Gastroesophageal sphincter (tissue), 4 donors: ENCODE measurements at regions not wholly inside any gene's neighbourhood (a gene's known extent, or its start where the extent isn't known, plus 50 kb on each side); places are given as distances from the start of the nearest gene placed in this dataset.
"Not testable (repeated sequence)": the region's sequence is repeated elsewhere in the genome, so short reads cannot be mapped to it uniquely, and the experiment has no call there.

Experiments used
- ATAC-seq: fragments of 150-250 bp; one replicate; pipeline ENCODE4 v1.9.1; 2016; ENCODE audit warnings: mild to moderate bottlenecking, moderate library complexity
- H3K27ac ChIP-seq, 4 donors: fragments of 200-600 bp; sonication (generic) in 3 of 4; 1 replicate in 3 of 4; 2 replicates in 1 of 4; pipeline ENCODE4 v1.5.1; 2016 to 2019
- H3K27me3 ChIP-seq: fragments of 200-600 bp; sonication (generic); one replicate; pipeline ENCODE4 v1.5.1; 2019
- H3K36me3 ChIP-seq, 2 donors: fragments of 200-600 bp; sonication (generic); one replicate each; pipeline ENCODE4 v1.5.1; 2019; ENCODE audit warnings: control low read depth in 1 of 2
- H3K4me1 ChIP-seq, 3 donors: fragments of 200-600 bp; sonication (generic); 1 replicate in 2 of 3; 2 replicates in 1 of 3; pipeline ENCODE4 v1.5.1; 2016 to 2019; ENCODE audit warnings: control low read depth in 2 of 3
- H3K4me3 ChIP-seq, 2 donors: fragments of 200-600 bp; sonication (generic); one replicate each; pipeline ENCODE4 v1.5.1; 2019; ENCODE audit warnings: mild to moderate bottlenecking in 1 of 2, moderate library complexity in 1 of 2
- H3K9me3 ChIP-seq, 3 donors: fragments of 200-600 bp; sonication (generic); one replicate each; pipeline ENCODE4 v1.5.1; 2017 to 2019; ENCODE audit warnings: control low read depth in 2 of 3
- EP300 ChIP-seq: sonication (generic); formaldehyde crosslinking; IDR thresholded peaks from one replicate; pipeline ENCODE4 v1.6.1; 2017; ENCODE audit warnings: antibody characterized with exemption, mild to moderate bottlenecking
- POLR2A ChIP-seq, 2 donors: fragments of 450-650 bp; IDR thresholded peaks; one replicate each; pipeline ENCODE4 v1.6.1; 2017; ENCODE audit warnings: antibody characterized with exemption in 2 of 2, mild to moderate bottlenecking in 2 of 2, moderate library complexity in 1 of 2
- POLR2AphosphoS5 ChIP-seq: sonication (generic); formaldehyde crosslinking; IDR thresholded peaks from one replicate; pipeline ENCODE4 v1.6.1; 2017; ENCODE audit warnings: antibody characterized with exemption
- WGBS, 2 donors: methylation state at CpG; one replicate each; pipeline ENCODE4 v1.1.5; 2018; ENCODE audit warnings: low coverage in 1 of 2; 5-methylcytosine and 5-hydroxymethylcytosine counted together
- TF ChIP-seq, protein P1 (sequence below), 4 experiments: fragments of 200-600 bp in 2 of 4; fragments of 450-650 bp in 2 of 4; sonication (generic) in 1 of 4; IDR thresholded peaks; one replicate each; pipeline ENCODE4 v1.5.1; 2017 to 2019; ENCODE audit warnings: antibody characterized with exemption in 4 of 4, mild to moderate bottlenecking in 2 of 4, moderate library complexity in 2 of 4

DNA sequence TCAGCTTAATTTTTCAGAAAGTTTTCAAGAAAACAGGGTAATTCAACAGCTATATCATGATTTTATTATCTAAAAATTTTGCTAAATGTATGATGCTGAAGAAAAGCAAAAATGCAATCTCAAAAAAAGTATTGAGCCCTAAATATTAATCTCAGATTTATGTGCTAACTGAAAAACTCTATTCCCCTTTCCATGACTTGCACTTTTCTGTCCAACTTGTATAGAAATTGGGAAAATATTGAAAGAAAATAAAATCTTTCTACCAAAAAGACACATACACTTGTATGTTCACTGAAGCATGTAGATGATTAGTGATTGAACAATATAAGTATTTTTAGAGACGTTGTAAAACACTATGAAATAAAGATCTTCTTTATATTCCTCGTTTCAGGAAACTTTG is 368.0 kb upstream of the ATXN7L3B start:
- 64 to 68% methylated on average over 2 of the region's 2 CpGs for WGBS, 2 donors
- Histone ChIP-seq H3K9me3 (peaks cover 0 to 1% (median 0%) of the 10 kb centered on the region in 3 donors), H3K27me3 (no peaks in the 10 kb centered on the region), H3K4me3 (no peak overlapping the region), H3K36me3 (no peaks in the 10 kb centered on the region), H3K4me1 (no peaks in the 10 kb centered on the region), H3K27ac (no peak overlapping the region)
- no peak for ATAC-seq
- TF ChIP-seq EP300 (no peak), POLR2AphosphoS5 (no peak), POLR2A (IDR thresholded peaks at IDR 0.05) (no peak)
- TF ChIP-seq, protein P1, sequence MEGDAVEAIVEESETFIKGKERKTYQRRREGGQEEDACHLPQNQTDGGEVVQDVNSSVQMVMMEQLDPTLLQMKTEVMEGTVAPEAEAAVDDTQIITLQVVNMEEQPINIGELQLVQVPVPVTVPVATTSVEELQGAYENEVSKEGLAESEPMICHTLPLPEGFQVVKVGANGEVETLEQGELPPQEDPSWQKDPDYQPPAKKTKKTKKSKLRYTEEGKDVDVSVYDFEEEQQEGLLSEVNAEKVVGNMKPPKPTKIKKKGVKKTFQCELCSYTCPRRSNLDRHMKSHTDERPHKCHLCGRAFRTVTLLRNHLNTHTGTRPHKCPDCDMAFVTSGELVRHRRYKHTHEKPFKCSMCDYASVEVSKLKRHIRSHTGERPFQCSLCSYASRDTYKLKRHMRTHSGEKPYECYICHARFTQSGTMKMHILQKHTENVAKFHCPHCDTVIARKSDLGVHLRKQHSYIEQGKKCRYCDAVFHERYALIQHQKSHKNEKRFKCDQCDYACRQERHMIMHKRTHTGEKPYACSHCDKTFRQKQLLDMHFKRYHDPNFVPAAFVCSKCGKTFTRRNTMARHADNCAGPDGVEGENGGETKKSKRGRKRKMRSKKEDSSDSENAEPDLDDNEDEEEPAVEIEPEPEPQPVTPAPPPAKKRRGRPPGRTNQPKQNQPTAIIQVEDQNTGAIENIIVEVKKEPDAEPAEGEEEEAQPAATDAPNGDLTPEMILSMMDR (IDR thresholded peaks at IDR 0.05), result no peak

DNA sequence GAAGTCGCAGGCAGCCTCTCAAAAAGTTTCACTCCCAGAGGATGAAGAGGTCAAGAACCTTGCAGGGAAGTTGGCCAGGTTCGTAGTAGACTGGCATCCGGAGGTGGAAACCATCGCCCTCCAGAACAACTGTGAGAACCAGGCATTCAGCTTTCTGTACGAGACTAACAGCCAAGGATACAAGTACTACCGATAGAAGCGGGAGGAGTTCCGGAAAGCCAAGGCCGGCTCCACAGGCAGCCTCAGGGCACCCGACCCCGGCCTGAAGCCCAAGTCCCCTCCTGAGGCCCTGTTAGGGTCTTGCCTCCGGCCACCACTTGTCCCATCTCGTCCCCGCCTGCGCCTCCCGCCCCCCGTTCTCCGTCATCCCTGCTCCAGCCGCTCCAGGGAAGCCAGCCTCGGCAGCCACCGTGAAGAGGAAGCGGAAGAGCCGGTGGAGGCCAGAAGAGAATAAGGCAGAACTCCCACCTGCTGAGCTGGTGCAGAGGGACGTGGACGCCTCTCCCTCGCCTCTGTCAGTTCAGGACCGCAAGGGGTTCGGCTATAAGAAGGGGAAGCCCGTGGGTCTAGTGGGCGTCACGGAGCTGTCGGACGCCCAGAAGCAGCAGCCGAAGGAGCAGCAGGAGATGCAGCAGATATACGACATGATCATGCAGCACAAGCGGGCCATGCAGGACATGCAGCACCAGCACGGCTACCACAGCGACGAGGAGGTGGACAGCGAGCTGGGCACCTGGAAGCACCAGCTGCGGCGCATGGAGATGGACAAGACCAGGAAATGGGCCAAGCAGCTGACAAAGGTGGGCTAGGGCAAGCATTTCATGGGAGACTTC is 366.8 kb upstream of the ATXN7L3B start:
- Histone ChIP-seq H3K4me1 (no peaks in the 10 kb centered on the region), H3K27me3 (no peaks in the 10 kb centered on the region), H3K9me3 (peaks cover 0 to 8% (median 1%) of the 10 kb centered on the region in 3 donors), H3K36me3 (no peaks in the 10 kb centered on the region), H3K4me3 (no peak overlapping the region), H3K27ac (no peak overlapping the region)
- 83 to 93% methylated on average over 5 to 13 of the region's 42 CpGs for WGBS, 2 donors
- ATAC-seq, result no peak
- TF ChIP-seq, protein P1 (IDR thresholded peaks at IDR 0.05), result no peak
- TF ChIP-seq POLR2A (IDR thresholded peaks at IDR 0.05) (no peak), POLR2AphosphoS5 (no peak), EP300 (no peak)

DNA sequence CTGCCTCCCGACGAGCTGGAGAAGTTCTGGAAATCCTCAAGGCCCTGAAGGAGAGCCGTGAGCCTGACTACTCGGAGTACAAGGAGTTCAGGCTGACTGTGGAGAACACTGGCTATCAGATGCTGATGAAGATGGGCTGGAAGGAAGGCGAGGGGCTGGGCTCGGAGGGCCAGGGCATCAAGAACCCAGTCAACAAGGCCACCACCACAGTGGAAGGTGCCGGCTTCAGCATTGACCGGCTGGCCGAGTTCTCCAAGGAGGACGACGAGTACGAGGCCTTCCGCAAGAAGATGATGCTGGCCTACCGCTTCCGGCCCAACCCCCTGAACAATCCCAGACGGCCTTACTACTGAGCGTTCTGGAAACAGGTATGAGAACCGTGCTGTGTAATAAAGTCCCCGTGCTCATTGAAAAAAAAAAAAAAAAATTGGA is 366.1 kb upstream of the ATXN7L3B start:
- no peaks in the 10 kb centered on the region for H3K36me3 ChIP-seq
- H3K9me3 ChIP-seq, result peaks cover 0 to 8% (median 1%) of the 10 kb centered on the region in 3 donors
- no peaks in the 10 kb centered on the region for H3K27me3 ChIP-seq
- no peak for TF ChIP-seq POLR2A (IDR thresholded peaks at IDR 0.05)
- no peak for TF ChIP-seq EP300
- TF ChIP-seq, protein P1 (IDR thresholded peaks at IDR 0.05), result no peak
- no peak for TF ChIP-seq POLR2AphosphoS5
- no peaks in the 10 kb centered on the region for H3K4me1 ChIP-seq
- H3K4me3 ChIP-seq, result no peak overlapping the region
- ATAC-seq, result no peak
- no peak overlapping the region for H3K27ac ChIP-seq
- 88 to 89% methylated on average over 8 to 17 of the region's 19 CpGs for WGBS, 2 donors

DNA sequence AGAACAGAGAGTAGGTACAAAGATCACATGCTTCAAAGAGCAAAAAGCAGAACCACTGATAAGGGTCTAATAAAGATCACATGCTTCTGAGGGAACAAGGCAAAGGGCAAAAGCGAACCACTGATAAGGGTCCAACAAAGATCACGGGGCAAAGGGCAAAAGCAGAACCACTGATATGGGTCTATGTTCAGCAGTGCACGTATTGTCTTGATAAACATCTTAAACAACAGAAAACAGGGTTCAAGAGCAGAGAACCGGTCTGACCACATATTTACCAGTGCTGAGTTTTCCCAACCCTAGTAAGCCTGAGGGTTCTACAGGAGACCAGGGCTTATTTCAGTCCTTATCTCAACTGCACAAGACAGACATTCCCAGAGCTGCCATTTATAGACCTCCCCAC is 362.7 kb upstream of the ATXN7L3B start:
- not testable (repeated sequence) for ATAC-seq

DNA sequence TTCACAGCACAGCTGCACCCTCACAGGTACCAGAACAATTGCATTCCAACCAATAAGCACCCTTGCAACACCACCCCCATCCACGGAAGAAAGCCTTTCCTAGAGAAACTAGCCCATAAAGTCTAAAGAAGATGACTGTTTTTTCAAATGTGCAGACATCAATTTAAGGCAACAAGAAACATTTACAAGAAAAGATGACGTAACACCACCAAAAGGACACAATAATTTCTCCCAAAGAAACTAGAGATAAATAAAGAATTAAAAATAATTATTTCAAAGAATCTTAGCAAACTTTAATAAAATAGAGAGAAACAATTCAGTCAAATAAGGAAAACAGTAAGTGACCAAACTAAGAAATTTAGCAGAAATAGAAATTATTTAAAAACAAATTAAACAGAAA is 352.3 kb upstream of the ATXN7L3B start:
- 48 to 73% methylated on average over 2 of the region's 2 CpGs for WGBS, 2 donors
- TF ChIP-seq POLR2AphosphoS5 (no peak), POLR2A (IDR thresholded peaks at IDR 0.05) (no peak), EP300 (no peak)
- TF ChIP-seq, protein P1 (IDR thresholded peaks at IDR 0.05), result no peak
- Histone ChIP-seq H3K4me3 (no peak overlapping the region), H3K9me3 (no peaks in the 10 kb centered on the region), H3K27me3 (no peaks in the 10 kb centered on the region), H3K4me1 (no peaks in the 10 kb centered on the region), H3K36me3 (no peaks in the 10 kb centered on the region), H3K27ac (no peak overlapping the region)
- no peak for ATAC-seq

More for the DNA sequence above, 362.7 kb upstream of the ATXN7L3B start:
- H3K4me3 ChIP-seq, H3K4me1 ChIP-seq, H3K36me3 ChIP-seq, H3K27me3 ChIP-seq, H3K9me3 ChIP-seq, H3K27ac ChIP-seq: not testable (repeated sequence)
- 83 to 97% methylated on average over 3 to 4 of the region's 4 CpGs for WGBS, 2 donors
